ENCODE measurements at regions not wholly inside any gene's neighbourhood (a gene's known extent, or its start where the extent isn't known, plus 50 kb on each side); places are given as distances from the start of the nearest gene placed in this dataset.
A peak's percentile ranks its signal among the peaks of the same experiment; 100 is the strongest.

DNA sequence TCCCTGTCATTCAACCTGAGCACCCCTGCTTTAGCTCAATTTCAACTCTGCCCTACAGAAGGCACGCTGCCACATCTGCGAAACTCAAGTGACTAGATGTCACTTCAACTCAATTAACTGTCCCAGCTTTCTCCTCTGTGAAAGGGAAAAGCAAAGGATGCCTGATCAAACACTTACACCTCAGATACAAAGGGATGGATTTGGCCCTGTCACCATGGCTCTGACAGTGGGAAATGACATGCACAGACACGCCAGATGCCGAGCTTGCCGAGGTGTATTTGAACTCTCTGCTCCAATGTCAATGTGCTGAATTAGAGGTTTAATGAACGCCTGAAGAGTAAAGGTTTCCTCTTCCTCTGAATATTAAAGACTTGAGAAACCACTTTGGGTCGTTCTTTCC, 481.1 kb downstream of the CBLN2 start:
- DNase-seq, result peak in 1 of 2 experiments; percentile 20

GRCh38 chr18:72058851-72059250, 485.3 kb downstream of the CBLN2 start:
- DNase-seq, result no peak

DNA sequence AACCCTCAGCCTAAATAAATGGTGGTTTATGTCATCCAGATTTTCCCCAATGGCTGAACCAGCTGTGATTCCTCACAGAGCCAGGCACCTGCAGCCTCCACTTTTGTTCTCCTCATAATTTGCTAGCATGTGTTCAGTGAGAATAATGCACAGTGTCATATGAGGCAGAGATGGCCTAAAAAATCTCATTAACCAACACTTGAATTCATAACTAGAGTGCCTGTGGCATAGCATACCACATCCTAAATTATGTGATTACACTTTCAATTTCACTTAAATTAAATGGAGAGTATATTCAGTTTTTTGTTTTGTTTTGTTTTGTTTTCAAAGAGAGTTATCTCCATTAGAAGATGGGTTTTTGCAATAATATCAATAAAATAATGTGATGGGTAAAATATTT, 488.0 kb downstream of the CBLN2 start:
- DNase-seq, result no peak

GRCh38 chr18:72041313-72042032, 502.7 kb downstream of the CBLN2 start:
- no peak for DNase-seq

GRCh38 chr18:72013427-72013850, 530.7 kb downstream of the CBLN2 start:
- no peak for DNase-seq

DNA sequence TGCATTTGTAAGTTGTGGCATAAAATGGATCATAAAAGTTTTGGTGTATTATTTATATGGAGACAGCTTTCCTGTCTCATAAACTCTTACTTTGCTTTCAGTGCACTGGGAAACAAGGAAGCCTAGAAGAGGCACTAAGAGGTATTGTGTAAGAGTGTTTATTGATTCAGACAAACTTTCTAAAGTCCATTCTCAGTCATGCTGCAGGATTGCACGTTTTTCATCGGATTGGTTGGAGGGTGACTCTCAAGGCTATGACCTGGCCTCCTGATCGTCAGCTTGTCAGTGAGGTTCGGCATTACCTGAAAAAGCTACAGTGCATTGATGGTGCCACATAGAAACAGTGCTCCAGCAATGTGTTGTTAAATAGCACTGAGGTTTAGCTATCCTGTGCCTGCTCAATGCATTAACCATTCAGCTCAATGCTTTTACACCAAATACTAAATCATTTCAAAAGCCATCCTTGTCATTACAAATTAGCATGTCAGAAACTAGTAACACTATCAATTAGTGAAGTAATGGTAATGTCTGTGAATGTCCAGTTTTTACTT, 545.5 kb downstream of the CBLN2 start:
- no peak for DNase-seq

DNA sequence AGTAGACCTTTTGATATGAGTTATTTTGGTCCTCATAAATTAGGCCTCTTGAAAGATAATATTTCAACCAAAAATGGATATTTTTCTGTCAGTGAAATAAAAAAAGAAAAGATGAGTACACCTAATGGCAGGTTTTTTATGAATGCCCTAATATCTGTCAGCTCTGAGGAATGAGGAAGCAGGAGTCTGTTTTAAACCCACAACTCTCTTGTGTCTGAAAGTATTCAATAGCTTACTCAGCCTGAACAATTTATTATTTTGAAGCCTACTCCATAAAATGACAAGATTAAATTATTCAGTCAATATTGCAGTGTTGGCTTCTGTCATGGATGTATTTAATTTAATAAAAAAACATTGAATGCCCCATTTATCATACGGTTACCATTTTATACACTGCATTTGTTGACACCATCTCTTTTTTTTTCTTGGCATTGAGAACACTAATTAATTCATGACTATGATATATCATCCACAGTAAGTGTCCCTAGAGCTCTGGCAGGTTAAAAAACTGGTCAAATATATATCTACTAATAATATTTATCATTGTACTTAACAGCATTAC, 548.2 kb downstream of the CBLN2 start:
- no peak for DNase-seq

DNA sequence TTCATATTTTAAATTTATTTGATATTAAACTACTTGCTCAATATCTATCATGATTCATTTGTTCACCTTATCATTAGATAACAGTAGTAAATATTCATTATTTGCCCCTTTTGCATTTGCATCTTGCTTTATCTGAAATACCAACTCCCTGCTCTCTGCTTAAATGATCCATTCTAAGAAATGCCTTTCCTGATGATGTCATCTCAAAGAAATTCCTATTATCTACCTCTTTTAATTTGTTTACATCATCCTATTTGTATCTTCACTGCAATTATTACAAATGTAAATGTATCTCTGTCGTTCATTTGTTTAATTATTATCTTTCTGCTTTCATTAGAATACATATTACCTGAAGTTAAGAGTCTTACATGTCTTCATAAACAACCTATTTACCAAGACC, 549.9 kb downstream of the CBLN2 start:
- no peak for DNase-seq

DNA sequence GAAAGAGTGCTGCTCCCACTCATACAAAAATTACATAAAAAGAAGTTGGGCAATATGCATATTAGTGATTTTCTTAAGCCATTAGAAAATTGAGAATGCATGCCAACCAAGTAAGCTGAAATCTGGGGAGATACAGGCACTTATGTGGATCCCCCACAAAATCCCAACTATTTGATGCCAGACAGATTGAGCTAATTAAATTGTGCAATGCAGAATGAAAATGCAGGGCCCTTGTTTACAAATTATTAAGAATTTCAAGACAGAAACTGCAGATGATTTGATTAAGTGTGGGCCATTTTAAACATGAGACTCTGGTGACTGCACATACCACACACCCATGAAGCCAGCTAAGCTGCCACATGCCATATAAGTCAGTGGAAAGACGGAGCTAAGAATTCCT, 554.5 kb downstream of the CBLN2 start:
- DNase-seq, result no peak

GRCh38 chr18:71986351-71987050, 557.6 kb downstream of the CBLN2 start:
- DNase-seq, result no peak

DNA sequence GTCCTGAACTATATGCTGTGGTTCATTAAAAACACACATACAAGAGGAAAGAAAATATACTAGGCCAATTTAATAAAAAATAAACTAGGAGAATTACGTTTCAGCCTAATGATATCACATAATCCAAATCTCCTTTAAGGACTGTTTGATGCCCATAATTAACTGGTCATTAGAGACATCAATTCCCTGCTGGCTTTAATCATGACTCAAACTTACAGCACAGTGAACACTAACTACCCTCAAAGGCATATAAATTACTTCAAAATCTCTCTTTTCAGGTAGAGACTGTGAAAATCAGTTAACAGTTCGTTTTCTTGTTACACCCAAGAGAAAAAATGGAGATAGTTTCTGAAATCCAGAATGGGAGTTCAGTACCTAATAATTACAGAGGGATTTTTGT, 567.4 kb downstream of the CBLN2 start:
- DNase-seq, result no peak

- no peak for DNase-seq
Observed at GRCh38 chr18:71966791-71967190, 577.4 kb downstream of the CBLN2 start.

DNA sequence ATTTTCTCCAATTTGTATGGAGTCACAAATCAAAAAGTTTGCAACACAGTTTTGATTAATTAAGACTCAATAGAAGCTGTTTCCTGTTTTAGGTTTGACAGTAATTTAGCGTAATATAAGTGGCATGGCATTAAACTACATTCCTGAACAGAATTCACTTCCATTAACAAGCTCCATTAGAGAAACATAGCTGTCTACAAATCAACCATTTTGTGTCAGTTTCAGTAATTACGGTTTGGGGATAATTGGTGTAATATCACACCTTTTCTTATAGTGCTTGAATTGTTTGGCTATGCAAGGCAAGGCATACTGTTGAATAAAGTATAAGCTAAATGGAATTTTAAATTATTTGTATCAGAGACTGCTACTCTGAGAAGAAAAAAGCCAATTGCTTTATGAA, 585.5 kb downstream of the CBLN2 start:
- DNase-seq, result no peak

DNA sequence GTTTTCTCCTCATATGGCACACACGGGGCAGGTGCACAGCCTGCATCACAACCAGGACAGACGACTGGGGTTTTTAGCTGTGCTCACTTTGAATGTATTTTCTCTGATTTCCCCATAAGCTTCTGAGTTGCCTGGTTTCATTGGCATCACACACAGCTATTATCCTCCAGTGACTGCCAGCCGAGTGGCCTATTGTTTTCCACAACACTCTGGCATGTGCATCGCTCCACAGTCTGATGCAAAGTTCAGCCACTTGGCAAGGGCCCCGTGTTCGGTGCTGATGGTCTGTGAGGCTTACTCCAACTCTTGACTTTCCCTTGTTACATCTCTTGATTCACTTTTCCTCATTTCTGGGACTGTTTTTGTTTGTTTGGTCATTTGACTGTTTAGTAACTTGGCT, 593.1 kb downstream of the CBLN2 start:
- DNase-seq, result no peak

DNA sequence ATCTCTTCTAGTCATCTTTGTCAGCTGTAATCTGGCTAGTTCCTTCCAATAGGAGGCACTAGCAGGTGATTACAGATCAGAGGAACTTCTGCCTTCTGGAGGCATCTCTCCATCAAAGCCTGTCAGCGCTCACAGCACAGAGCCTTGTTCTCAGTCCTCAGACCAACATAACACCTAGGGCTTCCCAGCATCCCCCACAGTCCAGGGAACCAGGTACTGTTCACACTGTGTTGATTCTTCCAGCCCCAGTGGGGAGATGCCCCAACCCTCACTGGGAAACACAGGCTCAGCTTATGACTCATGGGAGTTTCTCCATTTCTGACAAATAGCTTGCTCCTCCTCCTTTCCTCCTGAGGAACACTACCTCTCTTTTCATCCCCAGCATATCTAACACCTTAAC, 601.7 kb downstream of the CBLN2 start:
- DNase-seq, result no peak

DNA sequence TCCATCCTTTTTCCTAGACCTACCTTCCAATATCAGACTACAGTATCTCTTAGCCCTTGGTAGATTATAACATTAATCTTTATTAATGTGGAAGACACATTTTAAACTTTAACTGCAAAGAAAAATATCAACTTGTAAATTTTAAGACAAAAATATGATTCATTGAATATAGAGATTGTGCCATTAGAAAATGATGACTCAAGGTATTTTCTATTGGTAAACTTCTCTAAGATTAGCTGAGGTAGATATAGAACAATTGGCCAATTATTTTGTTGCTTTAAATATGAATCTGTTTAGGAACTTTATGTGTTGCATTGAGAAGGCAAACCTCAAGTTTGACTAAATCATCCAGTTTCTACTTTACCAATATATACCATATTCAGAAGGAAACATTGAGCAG, 604.7 kb downstream of the CBLN2 start:
- DNase-seq, result no peak

GRCh38 chr18:71936744-71937143, 607.4 kb downstream of the CBLN2 start:
- no peak for DNase-seq

DNA sequence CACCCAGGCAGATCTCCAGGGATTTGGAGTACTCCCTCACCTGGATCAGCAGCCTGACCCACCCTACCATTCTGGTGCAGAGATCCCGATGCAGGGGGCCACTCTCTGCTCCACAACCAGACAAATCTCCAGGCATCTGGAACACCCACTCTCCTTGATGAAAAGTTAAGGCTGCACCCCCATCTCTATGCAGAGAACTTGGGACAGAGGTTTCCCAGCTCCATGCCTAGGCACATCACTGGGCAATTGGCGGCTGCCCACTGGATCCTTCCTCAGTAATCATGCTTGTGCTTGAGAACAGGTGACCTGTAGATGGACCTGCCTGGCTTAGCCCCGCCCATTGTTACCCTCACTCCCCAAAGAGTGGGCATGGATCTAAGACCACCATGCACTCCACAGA, 624.9 kb downstream of the CBLN2 start:
- DNase-seq, result no peak

- no peak for DNase-seq
Observed at GRCh38 chr18:71913641-71914040, 630.5 kb downstream of the CBLN2 start.

GRCh38 chr18:71902482-71902881, 641.7 kb downstream of the CBLN2 start:
- peak in 1 of 2 experiments; percentile 30 for DNase-seq

DNA sequence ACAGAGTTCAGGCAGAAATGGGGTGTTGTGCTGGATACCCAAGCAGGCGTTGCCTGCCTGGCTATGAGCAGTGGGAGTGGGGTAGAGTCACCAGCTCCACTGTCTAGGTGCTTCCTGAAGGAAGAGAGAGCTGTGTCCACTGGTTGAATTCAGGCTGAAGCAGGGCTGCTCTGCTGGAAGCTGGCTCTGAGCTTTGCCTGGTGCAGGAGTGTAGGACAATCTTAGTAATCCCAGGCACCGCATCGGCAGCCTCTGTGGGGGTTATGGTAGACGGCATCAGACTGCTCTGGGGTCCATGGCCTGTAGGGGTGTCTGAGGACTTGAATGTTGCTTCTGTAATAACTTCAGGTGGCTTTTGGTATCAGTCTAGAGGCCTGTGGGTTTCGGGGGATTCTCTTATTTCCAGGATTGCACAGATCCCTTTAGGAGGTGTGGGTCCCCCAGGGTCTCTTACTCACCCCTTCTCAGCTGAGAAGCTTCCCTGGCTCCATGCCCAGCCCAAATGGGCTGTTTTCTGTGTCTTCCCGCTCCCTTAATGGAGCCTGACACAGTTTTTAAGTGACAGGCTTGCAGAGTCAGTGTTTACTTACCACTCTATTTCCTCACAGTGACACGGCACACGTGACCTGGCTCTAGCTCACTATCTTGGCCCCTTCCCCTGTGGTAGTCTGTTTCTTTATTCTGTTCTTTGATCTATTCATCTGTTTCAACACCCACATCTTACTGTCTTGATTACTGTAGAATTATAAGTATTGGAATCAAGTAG, 644.3 kb downstream of the CBLN2 start:
- peak; percentile 37 to 52 for DNase-seq

DNA sequence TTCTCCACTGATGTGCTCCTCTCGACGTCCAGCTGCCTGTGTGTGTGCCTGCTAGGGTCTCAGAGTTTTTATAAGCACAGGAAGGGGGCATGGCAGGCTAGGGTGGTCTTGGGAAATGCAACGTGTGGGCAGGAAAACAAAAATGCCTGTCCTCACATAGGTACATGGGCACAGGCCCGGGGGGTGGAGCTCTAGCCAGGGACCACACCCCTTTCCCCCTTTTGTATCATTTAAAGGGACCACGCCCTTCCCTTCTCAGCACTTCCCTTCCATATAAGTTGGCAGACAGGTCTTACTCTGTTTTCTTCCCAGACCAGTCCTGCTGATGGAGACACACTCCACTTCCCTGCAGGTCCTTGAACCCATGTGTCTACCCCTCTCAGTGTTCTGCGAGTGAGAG, 645.0 kb downstream of the CBLN2 start:
- DNase-seq, result no peak

GRCh38 chr18:71887509-71887908, 656.6 kb downstream of the CBLN2 start:
- DNase-seq, result no peak
